Activated CD8-positive, alpha-beta T cell treated with anti-CD3 and anti-CD28 coated beads, Interleukin-2, amount 10 ng/mL, durations not matched to agents 7 days and 5 days (primary cell): ENCODE measurements at regions not wholly inside any gene's neighbourhood (a gene's known extent, or its start where the extent isn't known, plus 50 kb on each side); places are given as distances from the start of the nearest gene placed in this dataset.

Experiments
- ATAC-seq: fragments of 150-1000 bp; cut with Tn5 transposase; one replicate; pipeline ENCODE4 v1.10.0; 2021; ENCODE audit warnings: moderate library complexity
- CTCF ChIA-PET: fragments of 350-600 bp; sonication (Branson Sonifier 250); formaldehyde crosslinking; loops from one replicate; lab custom pipeline; 2021; ENCODE audit warnings: antibody characterized with exemption; lab: Charles Lee
- POLR2A ChIA-PET: fragments of 350-600 bp; sonication (Branson Sonifier 250); formaldehyde crosslinking; loops from one replicate; lab custom pipeline; 2021; ENCODE audit warnings: antibody characterized with exemption; lab: Charles Lee
- DNase-seq: peaks from one replicate; pipeline ENCODE4 v3.0.0-alpha.2; 2020
- H3K27ac Mint-ChIP-seq: one replicate; pipeline ENCODE4 v1.8.0; 2021; ENCODE audit warnings: mild to moderate bottlenecking, mixed read lengths
- H3K27me3 Mint-ChIP-seq: one replicate; pipeline ENCODE4 v1.8.0; 2021; ENCODE audit warnings: low read depth, mixed read lengths
- H3K36me3 Mint-ChIP-seq: one replicate; pipeline ENCODE4 v1.8.0; 2021; ENCODE audit warnings: low read depth, mixed read lengths
- H3K4me1 Mint-ChIP-seq: one replicate; pipeline ENCODE4 v1.8.0; 2021; ENCODE audit warnings: low read depth, mixed read lengths
- H3K4me3 Mint-ChIP-seq: one replicate; pipeline ENCODE4 v1.8.0; 2021; ENCODE audit warnings: mild to moderate bottlenecking, mixed read lengths
- H3K9me3 Mint-ChIP-seq: one replicate; pipeline ENCODE4 v1.8.0; 2022; ENCODE audit warnings: mixed read lengths; ENCODE audit not compliant: insufficient read depth

DNA sequence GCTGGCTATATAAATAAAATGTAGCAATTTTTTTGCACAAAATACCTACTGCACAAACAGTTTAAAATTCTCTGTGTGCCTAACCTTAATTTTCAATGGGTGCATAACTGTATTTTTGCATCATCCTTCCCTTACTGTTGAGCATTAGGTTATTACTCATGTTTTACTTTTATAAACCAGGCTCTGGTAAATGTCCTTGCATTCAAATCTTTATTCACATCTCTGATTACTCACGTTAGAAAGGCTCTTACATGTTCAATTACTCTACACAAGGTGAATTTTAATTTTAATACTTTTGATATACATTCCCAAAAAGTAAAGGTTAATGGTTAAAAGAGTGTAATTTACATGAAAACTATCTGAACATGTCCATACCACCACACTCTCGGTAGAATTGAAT, 246.1 kb downstream of the PRELID2 start:
- Mint-ChIP-seq H3K4me1 (no peaks in the 10 kb centered on the region), H3K27me3 (no peaks in the 10 kb centered on the region), H3K36me3 (no peaks in the 10 kb centered on the region), H3K9me3 (no peaks in the 10 kb centered on the region), H3K4me3 (no peak overlapping the region), H3K27ac (no peak overlapping the region)
- ATAC-seq (no peak), DNase-seq (no peak)
- CTCF ChIA-PET, result no interaction called here
- POLR2A ChIA-PET, result no interaction called here

DNA sequence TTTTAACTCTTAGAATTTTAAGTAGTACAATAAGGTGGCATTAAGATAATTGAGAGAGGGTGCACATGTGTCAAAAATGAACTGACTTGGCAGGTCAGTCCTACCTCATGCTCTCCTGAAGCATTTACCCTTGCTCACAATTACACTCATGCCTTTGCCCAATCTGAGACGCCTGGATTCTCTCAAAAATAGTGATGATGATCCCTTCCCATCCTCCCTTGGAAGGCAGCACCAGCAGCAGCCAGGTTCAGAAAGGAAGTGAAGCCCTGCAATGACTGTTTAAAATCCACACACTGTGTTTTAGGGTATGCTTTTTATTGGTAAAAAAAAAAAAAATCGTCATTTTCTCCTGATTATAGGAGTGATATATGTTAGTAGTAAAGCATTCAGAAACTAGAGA, 246.6 kb downstream of the PRELID2 start:
- Mint-ChIP-seq H3K36me3 (no peaks in the 10 kb centered on the region), H3K4me3 (no peak overlapping the region), H3K27ac (no peak overlapping the region), H3K4me1 (no peaks in the 10 kb centered on the region), H3K9me3 (no peaks in the 10 kb centered on the region), H3K27me3 (no peaks in the 10 kb centered on the region)
- CTCF ChIA-PET, result no interaction called here
- POLR2A ChIA-PET, result no interaction called here
- no peak for ATAC-seq
- DNase-seq, result no peak

DNA sequence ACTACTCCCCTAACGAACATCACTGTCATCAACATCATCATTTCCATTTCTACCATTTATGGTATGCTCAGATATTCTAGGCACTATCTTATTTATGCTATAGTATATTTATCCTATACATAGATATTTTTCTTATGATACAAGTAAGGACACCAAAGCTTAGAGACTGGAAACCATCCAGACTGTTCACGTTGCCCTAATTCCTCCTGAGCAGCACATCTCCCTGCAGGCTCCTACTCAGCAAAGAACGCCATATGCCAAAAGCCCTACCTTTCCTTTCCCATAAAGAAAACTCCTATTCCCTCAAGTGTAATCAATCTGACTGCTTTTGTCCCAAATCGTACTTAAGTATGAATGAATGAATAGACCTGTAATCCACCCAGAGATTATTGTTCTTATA, 247.0 kb downstream of the PRELID2 start:
- ChIA-PET POLR2A (no interaction called here), CTCF (no interaction called here)
- Mint-ChIP-seq H3K4me1 (no peaks in the 10 kb centered on the region), H3K9me3 (no peaks in the 10 kb centered on the region), H3K27me3 (no peaks in the 10 kb centered on the region), H3K27ac (no peak overlapping the region), H3K4me3 (no peak overlapping the region), H3K36me3 (no peaks in the 10 kb centered on the region)
- ATAC-seq (no peak), DNase-seq (no peak)

DNA sequence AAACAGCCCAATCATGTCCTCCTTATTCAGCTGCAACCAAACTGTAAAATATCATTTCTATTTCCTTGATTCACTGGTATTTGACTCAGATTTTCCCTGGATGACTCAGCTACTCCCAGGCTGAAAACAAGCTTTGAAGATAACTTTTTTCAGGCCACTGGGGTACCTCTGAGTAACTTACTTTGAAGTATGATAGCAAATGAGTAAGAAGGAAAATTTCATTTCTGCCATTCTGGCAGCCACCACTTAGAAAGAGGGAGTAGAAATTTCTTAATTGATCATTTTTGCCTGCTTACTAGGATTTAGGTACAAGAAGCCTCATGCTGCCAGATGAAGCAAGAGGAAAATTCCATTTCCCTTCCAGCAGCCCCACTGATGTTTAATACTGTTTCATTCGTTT, 247.4 kb downstream of the PRELID2 start:
- no peaks in the 10 kb centered on the region for H3K4me1 Mint-ChIP-seq
- CTCF ChIA-PET, result no interaction called here
- ATAC-seq (no peak), DNase-seq (no peak)
- no peaks in the 10 kb centered on the region for H3K36me3 Mint-ChIP-seq
- no peaks in the 10 kb centered on the region for H3K9me3 Mint-ChIP-seq
- H3K27ac Mint-ChIP-seq, result no peak overlapping the region
- no peak overlapping the region for H3K4me3 Mint-ChIP-seq
- no peaks in the 10 kb centered on the region for H3K27me3 Mint-ChIP-seq
- POLR2A ChIA-PET, result no interaction called here

DNA sequence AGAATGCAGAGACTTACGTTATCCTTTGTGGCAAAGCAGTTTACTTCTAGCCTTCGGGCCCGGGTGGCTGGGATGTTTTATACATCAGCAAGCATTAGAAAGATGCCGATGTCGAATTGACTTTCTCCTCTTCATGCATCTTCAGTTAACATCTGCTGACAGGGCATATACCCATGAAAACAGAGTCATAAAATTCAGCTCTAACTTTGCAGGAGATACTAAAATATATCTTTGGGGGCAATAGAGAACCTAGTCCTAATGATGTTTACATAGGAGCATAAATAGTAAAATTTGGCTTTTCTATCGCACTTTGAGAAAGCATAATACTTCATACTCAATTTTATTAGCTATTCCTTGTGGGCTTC, 247.9 kb downstream of the PRELID2 start:
- CTCF ChIA-PET, result no interaction called here
- Mint-ChIP-seq H3K9me3 (no peaks in the 10 kb centered on the region), H3K4me3 (no peak overlapping the region), H3K4me1 (no peaks in the 10 kb centered on the region), H3K27me3 (no peaks in the 10 kb centered on the region), H3K27ac (no peak overlapping the region), H3K36me3 (no peaks in the 10 kb centered on the region)
- DNase-seq (no peak), ATAC-seq (no peak)
- POLR2A ChIA-PET, result no interaction called here

DNA sequence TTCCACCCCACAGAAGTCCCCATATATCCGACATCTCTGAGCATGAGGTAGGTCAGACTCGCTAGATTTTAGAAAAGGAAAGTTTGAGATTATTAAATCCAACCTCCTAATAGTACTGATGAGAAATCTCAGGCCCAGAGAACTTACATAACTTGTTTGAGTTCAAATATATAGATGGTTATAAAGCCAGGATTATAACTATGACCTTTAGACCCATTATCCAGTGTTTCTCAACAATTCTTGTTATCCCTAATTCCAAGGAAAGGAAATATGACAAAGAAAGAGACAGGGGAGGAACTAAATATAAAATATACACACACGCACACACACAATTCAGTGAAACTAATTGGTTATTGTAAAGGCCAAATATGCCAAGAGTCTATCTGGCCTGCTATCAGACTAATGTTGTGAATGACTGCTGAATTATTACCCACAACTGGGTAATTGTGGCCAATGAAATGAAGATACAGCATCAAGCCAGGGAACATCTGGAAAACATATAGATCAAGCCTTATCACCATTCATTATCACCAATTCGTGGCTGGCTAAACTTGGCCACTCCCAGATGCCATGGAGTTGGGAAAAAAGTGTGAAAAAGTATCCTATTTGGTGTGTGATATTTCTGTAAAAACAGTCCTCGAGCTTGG, 248.4 kb downstream of the PRELID2 start:
- ATAC-seq (no peak), DNase-seq (no peak)
- ChIA-PET POLR2A (no interaction called here), CTCF (no interaction called here)
- H3K27me3 Mint-ChIP-seq, result no peaks in the 10 kb centered on the region
- no peak overlapping the region for H3K27ac Mint-ChIP-seq
- H3K4me1 Mint-ChIP-seq, result no peaks in the 10 kb centered on the region
- H3K9me3 Mint-ChIP-seq, result peaks cover 3% of the 10 kb centered on the region
- no peak overlapping the region for H3K4me3 Mint-ChIP-seq
- no peaks in the 10 kb centered on the region for H3K36me3 Mint-ChIP-seq

DNA sequence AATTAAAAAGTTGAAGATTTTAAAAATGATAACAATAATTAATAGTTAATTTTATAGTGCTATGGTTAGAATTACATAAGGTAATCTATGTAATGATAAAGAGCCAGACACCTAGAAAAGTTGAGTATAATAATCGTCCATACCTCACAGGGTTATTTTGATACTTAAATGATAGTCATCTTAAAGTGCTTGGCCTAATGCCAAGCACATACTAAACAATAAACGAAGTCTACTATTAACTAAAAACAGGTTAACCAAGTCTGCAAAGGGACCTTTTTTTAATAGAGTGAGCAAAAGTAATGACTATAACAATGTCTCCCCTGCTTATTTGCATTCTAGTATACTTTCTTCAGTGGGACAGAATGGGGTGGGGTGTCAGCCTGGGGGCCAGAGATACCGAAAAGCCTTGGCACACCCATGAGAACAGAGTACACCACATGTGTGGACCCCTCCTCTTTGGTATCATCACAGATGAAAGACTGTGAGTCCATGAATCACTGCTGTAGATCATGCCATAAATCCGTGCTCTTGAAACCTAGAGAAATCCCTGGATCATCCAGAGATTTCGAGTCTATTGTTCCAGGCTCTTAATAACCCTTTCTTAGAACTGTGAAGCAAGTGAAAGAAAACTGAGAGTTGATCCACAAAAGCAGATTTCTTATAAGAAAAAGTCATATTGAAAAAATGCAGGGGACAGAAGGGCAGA, 249.5 kb downstream of the PRELID2 start:
- no peak for ATAC-seq
- H3K9me3 Mint-ChIP-seq, result peaks cover 3% of the 10 kb centered on the region
- no peaks in the 10 kb centered on the region for H3K4me1 Mint-ChIP-seq
- H3K27ac Mint-ChIP-seq, result no peak overlapping the region
- H3K36me3 Mint-ChIP-seq, result no peaks in the 10 kb centered on the region
- no peak overlapping the region for H3K4me3 Mint-ChIP-seq
- POLR2A ChIA-PET, result no interaction called here
- no peaks in the 10 kb centered on the region for H3K27me3 Mint-ChIP-seq
- CTCF ChIA-PET, result no interaction called here
- no peak for DNase-seq

DNA sequence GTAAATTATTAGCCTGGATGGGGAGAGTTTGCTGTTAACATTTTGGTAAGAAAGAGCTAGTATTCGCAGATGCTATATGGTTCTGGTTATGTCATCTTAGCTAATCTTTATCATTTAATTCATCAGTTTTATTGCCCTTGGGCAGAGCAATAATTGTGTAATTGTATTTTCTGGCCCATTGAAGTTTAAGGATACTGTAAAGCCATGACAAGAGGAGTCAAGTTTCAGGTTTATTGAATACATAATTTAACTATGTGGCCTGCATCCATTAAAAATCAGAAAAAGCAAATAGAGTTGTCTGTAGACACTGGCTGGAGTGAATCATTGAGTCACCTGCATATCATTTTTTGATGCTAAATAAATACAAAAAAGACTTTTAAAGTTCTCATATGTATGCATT, 255.8 kb downstream of the PRELID2 start:
- Mint-ChIP-seq H3K36me3 (no peaks in the 10 kb centered on the region), H3K4me1 (no peaks in the 10 kb centered on the region), H3K27ac (no peak overlapping the region), H3K9me3 (peaks cover 12% of the 10 kb centered on the region), H3K4me3 (no peak overlapping the region), H3K27me3 (no peaks in the 10 kb centered on the region)
- ATAC-seq (no peak), DNase-seq (no peak)
- POLR2A ChIA-PET, result no interaction called here
- CTCF ChIA-PET, result no interaction called here

DNA sequence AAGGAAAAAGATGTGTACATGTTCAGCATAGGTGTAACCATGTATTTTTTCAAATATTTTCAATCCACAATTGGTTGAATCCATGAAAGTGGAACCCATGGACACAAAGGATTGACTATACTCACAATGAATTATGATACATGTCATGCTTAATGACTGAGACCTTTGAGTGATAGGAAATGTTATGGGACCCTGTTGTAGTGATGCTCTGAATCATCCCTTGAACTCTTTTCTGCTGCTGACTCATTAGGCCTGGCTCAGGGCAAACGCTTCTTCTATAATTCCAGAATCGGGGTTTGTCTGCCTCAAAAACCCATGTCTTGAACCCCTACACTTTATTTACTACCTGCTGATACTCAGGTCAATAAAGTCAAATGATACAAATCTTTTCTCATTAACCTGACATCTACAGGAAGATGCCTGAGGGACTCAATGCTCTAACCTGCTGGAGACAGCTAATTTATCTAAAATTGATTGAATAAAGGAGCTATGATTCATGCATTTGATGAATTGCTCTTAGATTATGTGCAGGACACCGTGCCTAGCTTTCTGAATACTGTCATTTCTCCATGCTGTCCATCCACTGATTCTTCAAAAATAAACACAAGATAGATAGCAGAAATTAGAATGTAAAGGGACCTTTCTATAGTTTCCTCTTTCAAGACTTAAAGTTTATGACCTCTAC, 260.1 kb downstream of the PRELID2 start:
- Mint-ChIP-seq H3K9me3 (peaks cover 9% of the 10 kb centered on the region), H3K4me1 (no peaks in the 10 kb centered on the region), H3K27ac (no peak overlapping the region), H3K27me3 (no peaks in the 10 kb centered on the region), H3K36me3 (no peaks in the 10 kb centered on the region), H3K4me3 (no peak overlapping the region)
- DNase-seq (no peak), ATAC-seq (no peak)
- ChIA-PET CTCF (no interaction called here), POLR2A (no interaction called here)

DNA sequence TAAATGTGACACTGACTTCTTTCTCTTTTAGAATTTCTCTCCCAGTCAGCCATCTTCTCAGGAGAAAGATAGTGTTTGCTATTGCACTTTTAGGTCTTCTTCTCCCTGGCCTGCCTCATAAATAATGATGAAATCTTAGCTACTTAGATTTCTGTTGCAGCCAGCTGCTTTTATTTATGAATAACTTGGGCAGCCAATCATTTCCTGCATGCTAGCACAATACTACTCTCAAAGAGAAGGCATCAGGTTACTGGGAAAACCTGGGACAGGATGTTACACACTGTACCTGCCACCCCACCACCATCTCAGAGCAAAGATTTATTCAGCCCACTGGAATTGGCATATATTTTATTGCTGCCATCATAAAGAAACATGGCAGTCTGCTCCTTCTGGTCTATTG, 266.6 kb downstream of the PRELID2 start:
- H3K4me3 Mint-ChIP-seq, result no peak overlapping the region
- no peaks in the 10 kb centered on the region for H3K36me3 Mint-ChIP-seq
- no peak overlapping the region for H3K27ac Mint-ChIP-seq
- no peaks in the 10 kb centered on the region for H3K4me1 Mint-ChIP-seq
- POLR2A ChIA-PET, result no interaction called here
- CTCF ChIA-PET, result no interaction called here
- no peaks in the 10 kb centered on the region for H3K27me3 Mint-ChIP-seq
- H3K9me3 Mint-ChIP-seq, result no peaks in the 10 kb centered on the region
- ATAC-seq, result no peak
- DNase-seq, result no peak

DNA sequence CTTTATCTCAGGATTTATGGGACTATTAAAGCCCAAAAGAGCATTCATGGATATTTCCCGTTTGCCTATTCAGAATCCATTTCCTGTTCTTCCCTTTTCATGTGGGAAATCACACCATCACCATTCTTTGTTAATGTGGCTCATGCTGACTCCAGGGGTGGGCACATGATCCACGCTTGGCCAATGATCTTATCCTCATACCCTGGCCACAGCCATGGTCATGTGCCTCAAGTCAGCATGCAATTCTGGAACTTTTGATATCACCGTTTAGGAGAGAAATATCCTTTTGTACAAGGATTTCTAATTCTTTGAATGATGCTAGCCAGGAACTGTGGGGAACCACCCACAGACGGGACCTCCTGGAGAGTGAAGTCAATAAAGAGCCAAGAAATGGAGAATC, 272.2 kb downstream of the PRELID2 start:
- Mint-ChIP-seq H3K27me3 (no peaks in the 10 kb centered on the region), H3K9me3 (no peaks in the 10 kb centered on the region), H3K4me1 (no peaks in the 10 kb centered on the region), H3K36me3 (no peaks in the 10 kb centered on the region), H3K27ac (no peak overlapping the region), H3K4me3 (no peak overlapping the region)
- CTCF ChIA-PET, result no interaction called here
- POLR2A ChIA-PET, result no interaction called here
- no peak for DNase-seq
- ATAC-seq, result no peak

DNA sequence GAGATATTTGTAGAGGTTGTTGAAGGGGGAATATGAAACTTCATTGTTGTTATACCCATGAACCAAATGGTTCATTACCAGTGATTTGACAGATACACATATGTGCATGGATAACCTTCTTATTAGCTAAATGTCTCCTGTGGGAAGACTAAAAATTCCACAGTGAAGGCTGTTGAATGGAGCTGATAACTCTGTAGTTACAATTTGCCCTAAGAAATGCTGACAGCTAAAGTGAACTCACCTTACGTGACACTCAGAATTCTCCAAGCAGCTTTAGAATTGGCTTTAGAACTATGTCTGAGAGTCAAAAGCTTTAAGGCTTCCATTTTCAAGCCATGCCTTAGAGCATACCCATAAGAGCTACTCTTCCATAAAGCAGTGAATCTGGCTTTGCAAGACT, 276.9 kb downstream of the PRELID2 start:
- ATAC-seq (no peak), DNase-seq (no peak)
- CTCF ChIA-PET, result no interaction called here
- no peaks in the 10 kb centered on the region for H3K9me3 Mint-ChIP-seq
- no peaks in the 10 kb centered on the region for H3K27me3 Mint-ChIP-seq
- POLR2A ChIA-PET, result no interaction called here
- H3K27ac Mint-ChIP-seq, result no peak overlapping the region
- H3K4me1 Mint-ChIP-seq, result no peaks in the 10 kb centered on the region
- no peak overlapping the region for H3K4me3 Mint-ChIP-seq
- no peaks in the 10 kb centered on the region for H3K36me3 Mint-ChIP-seq
